ENCODE measurements at regions not wholly inside any gene's neighbourhood (a gene's known extent, or its start where the extent isn't known, plus 50 kb on each side); places are given as distances from the start of the nearest gene placed in this dataset.

DNA sequence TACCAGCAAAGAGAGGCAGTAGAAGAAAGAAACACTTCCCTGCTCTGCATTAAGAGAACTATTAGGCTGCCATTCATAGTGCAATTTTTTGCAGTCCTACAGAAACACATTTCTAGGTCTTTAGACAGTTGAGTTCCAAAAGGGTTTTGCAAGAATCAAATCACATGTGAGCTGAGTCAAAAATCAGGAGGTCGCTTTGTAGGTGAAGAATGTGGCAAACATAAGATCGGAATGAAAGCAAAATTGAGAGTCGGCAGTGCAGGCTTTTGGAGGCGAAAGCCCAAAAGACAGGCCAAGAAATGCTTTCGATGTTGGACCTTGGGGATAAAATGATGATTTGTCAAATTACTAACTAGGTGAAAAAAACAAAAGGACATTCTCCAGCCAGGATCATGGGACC, 213.5 kb upstream of the NRIP1 start:
- no peak for TF ChIP-seq CTCF (IDR thresholded peaks at IDR 0.05)
- no peak for TF ChIP-seq EZH2 (IDR thresholded peaks at IDR 0.05)
- TF ChIP-seq EZH2phosphoT487 (IDR thresholded peaks at IDR 0.05): no peak

Measured in neural progenitor cell (in vitro differentiated cells).